ENCODE measurements at regions not wholly inside any gene's neighbourhood (a gene's known extent, or its start where the extent isn't known, plus 50 kb on each side); places are given as distances from the start of the nearest gene placed in this dataset.
A peak's percentile ranks its signal among the peaks of the same experiment; 100 is the strongest.
"Not testable (repeated sequence)": the region's sequence is repeated elsewhere in the genome, so short reads cannot be mapped to it uniquely, and the experiment has no call there.

DNA sequence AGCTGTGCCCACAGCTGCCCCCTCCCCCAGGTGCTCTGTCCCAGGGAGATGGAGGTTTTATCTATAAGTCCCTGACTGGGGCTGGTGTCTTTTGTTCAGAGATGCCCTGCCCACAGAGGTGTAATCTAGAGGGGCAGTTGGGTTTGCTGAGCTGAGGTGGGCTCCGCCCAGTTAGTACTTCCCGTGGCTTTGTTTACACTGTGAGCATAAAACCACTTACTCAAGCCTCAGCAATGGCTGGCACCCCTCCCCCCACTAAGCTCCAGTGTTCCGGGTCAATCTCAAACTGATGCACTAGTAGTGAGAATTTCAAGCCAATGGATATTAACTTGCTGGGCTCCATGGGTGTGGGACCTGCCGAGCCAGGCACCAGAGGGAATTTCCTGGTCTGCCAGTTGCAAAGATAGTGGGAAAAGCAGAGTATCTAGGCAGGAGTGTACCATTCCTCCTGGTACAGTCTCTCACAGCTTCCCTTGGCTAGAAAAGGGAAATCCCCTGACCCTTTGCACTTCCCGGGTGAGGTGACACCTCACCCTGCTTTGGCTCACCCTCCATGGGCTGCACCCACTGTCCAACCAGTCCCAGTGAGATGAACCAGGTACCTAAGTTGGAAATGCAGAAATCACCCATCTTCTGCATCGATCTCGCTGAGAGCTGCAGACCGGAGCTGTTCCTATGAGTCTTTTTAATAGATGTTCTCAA lies 509.6 kb downstream of the TMEM38B start:
- DNase-seq: not testable (repeated sequence)

DNA sequence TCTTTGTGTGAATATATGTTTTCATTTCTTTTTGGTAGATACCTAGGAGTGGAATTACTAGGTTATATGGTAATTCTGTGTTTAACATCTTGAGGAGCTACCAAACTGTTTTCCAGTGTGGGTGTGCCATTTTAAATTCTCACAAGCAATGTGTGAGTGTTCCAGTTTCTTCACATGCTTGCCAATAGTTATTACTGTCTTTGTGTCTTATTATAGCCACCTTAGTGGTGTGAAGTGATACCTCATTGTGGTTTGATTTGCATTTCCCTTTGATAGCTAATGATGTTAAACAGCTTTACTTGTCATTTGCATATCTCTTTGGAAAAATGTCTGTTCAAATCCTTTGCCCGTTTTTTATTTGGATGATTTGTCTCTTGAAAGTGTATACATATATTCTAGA lies 513.0 kb downstream of the TMEM38B start:
- DNase-seq: no peak

DNA sequence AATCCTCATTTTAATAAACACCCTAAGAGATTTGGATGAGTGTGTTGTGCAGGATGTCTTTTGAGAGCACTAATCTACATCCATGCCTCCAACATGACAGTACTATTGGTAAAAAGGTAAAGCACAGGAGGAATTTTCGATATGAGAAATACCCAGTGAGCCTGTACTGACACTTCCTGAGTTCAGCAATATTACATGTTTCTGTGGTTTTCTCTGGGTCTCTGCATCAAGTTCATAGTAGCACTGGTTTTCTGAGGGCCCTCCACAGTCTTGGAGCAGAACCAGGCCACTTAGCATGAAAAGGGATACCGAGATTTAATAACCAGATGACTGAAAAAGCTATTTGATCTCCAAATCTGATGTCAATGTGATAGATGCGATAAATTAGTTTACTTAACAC lies 524.1 kb downstream of the TMEM38B start:
- no peak for DNase-seq

DNA sequence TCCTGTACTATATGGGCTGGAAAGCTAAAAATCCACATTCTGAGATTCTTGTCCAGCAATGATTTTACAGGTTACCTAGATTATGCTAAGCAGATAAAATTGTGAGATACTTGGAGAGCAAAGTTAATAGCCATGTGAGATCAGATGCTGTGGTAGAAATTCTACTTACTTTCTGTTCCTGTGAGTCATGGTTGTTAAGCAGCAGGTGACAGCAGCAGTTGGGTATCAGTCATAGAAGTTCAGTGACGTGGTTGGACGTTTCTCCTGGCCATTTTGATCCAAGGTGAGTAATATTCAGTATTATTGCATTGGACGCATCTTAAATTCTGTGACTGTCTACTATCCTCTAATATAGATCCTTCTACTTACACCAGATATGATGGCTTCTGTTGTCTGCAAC lies 524.5 kb downstream of the TMEM38B start:
- no peak for DNase-seq

DNA sequence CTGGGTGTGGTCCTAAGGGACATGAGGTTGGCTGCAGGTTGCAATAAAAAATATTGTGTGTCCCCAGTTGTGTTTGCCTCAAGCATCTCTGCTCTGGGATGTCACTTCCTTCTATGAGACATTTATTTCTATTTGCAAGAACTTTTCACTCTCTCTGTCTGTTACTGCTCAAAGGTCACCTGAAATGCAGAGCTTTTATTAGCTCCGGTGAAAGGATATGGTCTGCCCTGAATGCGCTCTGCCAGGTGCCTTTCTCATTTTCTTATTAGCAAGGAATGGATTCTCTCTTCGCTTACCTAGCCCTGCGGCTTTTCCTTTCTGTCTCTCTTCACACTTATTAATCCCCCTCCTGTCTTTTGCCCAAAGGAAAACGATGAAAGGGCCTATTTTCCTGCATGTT lies 526.1 kb downstream of the TMEM38B start:
- no peak for DNase-seq

DNA sequence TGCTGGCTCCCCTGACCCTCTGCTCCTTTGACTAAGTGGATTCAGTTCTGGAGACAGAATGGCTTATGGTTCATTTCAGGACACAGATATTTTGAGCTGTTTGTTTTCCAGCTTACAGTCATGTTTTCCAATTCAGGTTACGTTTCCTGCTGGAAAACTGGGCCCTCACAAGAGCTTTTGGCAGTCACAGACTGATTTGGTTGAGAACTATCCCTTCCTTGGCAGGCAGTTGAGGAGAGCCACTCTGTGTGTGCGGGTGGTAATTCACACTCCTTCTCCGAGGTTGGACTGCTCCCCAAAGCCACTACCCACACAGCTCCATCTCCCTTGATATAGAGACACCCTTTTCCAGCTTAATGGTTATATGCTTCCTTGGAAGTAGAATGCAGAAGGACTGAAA lies 534.5 kb downstream of the TMEM38B start:
- DNase-seq: peak in 24 of 56 donors; percentile 1 to 44 (median 12)

DNA sequence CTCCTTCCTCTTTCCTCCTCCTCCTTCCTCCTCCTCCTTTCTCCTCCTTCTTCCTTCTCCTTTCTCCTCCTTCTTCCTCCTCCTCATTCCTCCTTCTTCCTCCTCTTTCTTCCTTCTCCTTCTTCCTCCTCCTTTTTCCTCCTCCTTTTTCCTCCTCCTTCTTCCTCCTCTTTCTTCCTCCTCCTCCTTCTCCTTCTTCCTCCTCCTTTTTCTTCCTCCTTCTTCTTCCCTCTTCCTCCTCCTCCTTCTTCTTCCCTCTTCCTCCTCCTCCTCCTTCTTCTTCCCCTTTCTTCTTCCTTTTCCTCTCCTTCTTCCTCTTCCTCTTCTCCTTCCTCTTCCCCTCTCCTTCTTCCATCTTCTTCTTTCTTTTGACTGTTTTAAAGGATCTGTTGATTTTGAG lies 538.8 kb downstream of the TMEM38B start:
- no peak for DNase-seq

DNA sequence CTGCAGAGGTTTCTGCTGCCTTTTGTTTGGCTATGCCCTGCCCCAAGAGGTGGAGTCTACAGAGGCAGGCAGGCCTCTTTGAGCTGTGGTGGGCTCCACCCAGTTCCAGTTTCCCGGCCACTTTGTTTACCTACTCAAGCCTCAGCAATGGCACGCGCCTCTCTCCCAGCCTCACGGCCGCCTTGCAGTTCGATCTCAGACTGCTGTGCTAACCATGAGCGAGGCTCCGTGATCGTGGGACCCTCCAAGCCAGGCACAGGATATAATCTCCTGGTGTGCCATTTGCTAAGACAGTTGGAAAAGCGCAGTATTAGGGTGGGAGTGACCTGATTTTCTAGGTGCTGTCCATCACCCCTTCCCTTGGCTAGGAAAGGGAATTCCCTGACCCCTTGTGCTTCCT lies 566.6 kb downstream of the TMEM38B start:
- not testable (repeated sequence) for DNase-seq

DNA sequence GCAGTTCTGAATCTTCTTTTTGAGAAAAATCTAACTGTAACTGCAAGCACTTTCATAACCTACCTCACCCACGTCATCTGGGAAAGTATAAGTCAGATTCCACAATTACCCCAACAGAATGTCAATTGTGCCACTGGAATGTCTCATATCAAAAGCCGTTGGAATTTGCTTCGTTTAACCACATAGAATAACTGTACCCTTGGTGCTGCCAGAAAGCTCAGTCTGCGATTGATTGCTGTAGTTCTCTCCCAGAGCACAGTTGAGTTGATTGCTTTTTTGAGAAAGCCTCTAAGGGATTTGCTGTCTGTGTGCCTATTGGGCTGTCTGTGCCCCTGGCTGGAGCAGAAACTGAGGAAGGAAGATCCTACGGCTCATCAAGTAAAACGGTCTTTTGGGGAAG lies 583.6 kb downstream of the TMEM38B start:
- no peak for DNase-seq

DNA sequence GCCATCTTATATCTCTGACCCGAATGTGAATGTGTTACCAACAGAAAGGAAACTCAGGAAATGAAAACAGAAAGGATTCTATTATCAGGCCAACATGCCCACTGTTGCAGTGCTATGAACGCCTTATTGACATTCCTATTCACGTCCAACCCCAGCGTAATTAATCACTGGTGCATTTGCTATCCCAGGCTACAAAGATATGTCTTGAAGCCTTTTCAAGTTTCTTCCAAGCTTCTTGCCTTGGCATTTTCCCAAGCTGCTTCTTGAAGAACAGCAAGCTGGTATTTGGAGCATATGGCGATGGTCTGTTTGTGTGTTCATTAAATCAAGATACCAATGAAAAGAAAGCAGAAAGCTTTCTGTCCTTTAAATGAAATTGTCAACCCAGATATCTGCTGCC lies 579.2 kb upstream of the ZNF462 start:
- DNase-seq: peak in 3 of 56 donors; percentile 2 to 11 (median 9)

DNA sequence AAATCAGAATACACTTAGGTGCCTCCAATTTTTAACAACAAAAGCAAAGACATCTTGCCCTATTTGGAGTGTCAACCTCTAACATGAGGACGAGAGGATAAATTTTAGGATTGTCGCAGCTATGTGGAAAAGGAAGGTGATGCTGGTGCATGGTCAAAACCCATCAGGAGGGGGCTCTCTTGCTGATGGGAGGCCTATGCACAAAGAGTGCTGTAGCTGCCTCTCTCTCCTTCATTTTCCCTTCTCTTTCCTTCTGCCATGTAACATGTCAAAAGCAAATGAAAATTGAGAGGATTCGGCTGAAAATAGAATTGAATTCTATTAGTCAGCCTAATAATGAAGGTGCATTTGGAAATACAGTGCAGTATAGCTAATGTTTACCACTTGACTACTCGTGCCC lies 578.7 kb upstream of the ZNF462 start:
- DNase-seq: peak in 5 of 56 donors; percentile 2 to 25 (median 10)

DNA sequence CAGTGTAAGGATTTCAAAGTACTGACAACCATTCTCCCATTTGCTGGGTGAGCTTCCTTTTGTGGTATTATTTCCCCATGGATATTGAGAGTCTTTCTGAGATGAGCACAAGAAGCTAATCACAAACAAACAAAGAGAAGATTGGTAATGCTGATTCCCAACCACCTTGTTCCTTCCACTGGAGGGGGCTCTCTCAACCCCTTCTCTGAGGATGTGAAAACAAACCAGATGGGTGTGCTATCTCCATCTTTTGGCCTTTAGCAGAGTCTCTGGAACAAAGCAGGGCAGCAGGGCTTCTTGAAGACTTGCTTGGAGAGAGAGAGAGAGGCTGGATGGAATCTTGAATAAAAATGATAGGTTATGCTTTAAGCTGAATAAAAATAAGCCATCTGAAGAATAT lies 576.7 kb upstream of the ZNF462 start:
- peak in 16 of 56 donors; percentile 4 to 65 (median 30) for DNase-seq

DNA sequence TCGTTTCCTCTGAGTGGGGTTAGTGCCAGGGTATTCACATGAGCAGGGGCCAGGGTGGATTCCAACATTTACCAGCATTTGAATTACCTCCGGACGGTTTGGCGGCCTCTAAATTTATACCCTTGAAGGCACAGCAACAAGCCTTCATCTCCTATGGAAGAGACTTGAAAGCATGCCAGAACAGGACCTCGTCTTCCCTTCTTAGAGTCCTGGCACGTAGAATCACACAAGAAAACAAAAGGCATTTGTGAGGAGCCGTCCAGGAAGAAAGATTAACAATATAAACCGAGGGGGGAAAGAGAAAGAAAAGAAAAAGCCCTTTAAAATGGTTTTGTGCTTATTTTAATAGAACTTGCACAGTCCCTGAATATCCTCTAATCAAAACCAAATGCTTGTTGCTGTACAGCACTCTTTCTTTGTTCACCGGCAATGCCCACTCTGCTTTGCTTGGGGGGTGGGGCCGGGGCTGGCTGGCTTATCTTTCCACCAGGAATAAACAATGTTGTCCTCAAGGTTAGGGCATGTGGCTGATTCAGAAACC lies 575.8 kb upstream of the ZNF462 start:
- DNase-seq: peak in 12 of 56 donors; percentile 8 to 60 (median 16)

DNA sequence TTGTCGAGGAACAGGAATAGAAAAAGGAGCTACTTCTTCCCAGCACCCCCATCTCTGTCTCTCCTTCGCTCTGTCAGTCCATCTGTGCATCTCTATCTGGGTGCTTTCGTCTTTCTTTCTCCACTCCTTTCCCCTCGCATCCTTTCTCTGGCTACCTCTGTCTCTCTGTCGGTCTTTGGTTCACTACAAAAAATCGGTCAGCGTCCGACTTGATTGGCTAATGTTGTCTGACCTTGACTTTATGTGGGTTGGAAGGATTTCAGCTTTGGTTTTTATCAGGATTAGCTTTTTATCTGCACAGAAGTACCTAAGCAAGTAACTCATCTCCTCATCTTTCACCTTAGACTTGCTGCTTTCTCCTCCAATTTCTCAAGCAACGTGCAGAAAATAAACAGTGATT lies 575.2 kb upstream of the ZNF462 start:
- peak in 2 of 56 donors; percentile 37 to 42 for DNase-seq

DNA sequence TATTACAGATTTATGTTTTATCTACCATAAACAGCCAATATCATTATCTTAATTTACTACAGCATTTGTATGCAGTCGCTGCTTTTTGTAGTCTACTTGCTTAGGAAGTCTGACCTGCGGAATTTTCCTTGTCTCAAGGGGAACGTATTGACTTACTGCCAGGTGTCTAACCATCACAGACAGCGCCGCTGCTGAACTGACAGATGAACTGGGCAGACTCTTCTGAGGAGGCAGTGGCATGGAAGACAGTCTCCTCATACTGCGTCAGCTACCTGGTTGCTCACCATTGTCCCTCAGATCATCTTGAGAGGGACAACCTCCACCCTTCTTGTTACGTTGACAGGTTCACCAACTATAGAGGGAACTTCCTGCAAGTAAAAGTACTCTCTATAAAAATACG lies 574.3 kb upstream of the ZNF462 start:
- DNase-seq: no peak

DNA sequence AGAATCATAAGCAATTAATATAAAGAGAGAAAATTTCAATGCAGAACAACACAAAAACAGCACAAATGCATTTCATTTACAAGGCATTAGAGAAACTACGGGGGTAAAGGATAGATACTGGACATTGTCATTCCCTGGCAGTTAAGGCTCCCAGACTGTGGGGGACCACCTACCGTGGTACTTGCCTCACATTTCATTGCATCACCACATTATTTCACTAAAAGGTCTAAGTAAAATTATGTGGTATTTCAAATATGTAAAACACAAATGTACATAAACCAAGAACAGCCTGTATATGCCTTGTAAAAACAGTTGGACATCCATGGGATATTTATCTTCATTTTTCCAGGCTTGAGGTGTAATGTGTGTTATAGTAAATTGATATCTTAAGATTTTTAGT lies 571.2 kb upstream of the ZNF462 start:
- DNase-seq: no peak

DNA sequence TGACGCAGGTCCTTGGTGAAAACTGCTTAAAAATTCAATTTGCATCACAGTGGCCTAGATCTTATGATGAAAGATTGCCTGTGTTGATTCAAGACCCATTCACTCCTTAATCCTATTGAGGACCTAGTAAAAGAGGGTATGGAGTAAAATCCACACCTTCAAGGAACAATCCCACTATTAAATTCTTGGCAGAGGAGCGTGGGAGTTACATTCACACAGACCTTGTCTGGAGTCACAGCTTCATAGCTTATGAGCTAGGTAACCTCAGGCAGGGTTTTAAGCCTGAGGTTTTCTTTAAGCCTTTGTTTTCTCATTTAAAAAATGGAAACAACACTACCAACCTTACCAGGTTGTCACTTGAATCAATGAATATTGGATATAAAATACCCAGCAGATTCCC lies 566.5 kb upstream of the ZNF462 start:
- no peak for DNase-seq

DNA sequence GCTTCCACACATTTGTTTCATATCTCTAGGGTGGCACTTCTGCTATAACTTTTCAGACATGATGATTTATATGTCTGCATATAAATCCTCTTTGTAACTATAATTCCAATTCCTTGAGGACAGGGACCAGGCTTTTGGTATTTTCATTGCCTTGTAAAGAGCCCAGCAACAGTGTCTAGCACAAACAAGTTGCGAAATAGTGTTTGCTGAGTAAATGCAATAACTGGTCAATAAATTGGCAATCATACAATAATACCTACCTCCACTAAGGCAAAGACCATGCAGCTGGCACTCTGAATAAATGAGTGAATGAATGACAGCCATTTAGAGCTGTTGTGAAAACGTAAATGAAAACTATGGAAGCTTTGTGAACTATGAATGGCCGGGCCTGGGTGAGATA lies 564.0 kb upstream of the ZNF462 start:
- DNase-seq: no peak

DNA sequence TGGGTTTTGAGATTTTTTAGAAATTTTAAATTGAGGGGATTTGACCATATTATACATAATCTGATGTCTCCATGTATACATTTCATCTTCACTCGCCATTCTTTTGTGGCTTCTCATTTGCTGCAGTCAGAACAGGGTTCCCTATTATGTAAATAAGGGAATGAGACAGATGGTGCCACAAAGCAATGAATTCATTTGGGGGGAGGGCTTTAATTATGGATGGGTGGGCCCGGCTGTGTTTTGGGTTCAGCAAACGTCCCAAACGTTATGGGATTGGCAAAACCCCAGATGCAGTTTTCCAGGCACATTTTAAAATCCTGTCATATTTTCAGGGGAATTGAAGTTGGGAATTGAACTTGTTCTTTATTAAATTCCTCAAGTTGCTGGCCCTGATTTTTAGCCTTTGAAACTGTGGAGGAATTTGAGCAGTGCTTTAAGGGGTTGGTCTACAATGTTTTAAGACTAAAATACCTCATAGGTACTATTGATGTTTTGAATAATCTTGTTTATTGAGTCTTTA lies 558.5 kb upstream of the ZNF462 start:
- DNase-seq: no peak

DNA sequence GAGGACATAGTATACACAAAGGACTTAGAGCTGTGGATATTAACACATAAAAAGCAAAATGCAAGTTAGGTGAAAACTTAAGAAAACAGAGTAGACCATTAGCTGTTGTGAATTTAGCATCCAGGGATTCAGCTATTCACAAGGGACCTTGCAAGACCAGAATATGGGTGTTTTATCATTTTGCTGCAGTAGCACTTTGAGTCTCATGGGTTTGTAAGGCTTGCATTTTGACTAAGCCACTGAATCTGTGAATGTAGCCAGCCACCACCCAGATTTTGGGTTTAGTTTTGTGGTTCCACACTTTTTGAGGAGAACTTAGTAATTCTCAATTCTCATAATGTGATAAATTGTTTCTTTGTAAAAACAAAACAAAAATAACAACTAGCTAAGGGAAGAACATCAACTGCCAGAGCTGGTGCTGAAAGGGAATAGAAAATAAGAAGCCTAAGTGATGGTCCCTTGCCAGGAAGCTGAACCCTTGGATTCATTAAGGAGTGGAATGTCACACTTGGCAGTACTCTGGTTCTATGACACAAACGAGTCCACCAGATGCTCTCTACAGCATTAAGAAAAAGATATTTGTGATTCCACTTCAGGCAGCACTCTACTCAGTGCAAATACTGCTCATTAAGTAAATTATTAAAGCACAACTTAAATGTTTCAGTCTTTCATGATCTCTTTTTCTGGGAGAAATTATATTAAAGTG lies 557.4 kb upstream of the ZNF462 start:
- peak in 6 of 56 donors; percentile 4 to 29 (median 18) for DNase-seq

DNA sequence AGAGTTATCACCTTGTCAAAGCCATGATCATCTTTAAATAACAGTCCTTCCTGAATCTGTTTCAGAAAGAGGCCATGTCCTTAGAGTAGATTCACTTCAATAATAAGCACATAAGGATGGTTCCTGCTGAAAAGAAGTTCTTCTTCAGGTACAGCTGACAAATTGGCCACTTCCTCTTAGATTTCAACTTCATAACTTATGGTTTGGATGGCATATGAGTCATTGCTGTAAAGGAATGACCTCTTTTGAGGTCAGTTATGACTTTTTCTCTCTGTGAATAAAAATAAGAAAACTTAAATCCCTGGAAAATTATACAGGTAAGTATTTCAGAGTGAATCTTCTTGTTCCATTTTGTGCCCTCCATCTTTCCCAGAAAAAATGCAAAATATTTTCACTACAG lies 555.3 kb upstream of the ZNF462 start:
- no peak for DNase-seq

DNA sequence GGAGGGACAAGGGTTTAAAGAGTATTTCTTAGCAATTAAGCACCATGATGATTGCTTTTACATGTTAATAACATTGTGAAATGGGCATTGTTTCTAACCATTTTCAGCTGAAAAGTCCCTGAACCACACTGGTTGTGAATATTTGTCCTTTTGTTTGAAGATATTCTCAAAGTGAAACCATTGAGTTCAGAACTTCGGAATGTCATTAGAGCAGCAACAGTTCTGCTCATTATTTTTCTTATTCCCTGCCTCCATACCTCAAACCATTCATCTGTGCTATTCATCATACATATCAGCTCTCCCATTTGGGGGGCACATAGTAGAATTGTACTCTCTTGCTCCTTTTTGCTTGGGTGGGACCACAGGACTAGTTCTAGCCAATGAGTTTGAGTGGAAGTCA lies 553.0 kb upstream of the ZNF462 start:
- DNase-seq: no peak

DNA sequence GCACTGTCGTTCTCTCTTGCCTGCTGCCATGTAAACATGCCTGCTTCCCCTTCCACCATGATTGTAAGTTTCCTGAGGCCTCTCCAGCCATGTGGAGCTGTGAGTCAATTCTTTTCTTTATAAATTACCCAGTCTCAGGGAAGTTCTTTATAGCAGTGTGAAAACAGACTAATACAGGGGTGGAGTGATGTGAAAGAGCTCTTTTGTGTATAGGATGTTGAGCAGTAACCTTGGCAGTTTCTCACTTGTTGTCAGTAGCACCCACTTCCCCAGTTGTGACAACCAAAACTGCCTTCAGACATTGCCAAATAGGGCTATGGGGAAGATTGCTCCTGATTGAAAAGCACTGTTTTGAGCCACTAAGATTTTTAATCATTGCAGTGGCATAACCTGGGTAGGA lies 552.2 kb upstream of the ZNF462 start:
- DNase-seq: no peak

Measured in amygdala (tissue), 56 donors.